HCT116 (cell line): ENCODE measurements at regions not wholly inside any gene's neighbourhood (a gene's known extent, or its start where the extent isn't known, plus 50 kb on each side); places are given as distances from the start of the nearest gene placed in this dataset.

Experiments used
- ATAC-seq: fragments of 200-7000 bp; cut with Tn5 transposase; 2 replicates; pipeline ENCODE4 v1.9.1; 2020; ENCODE audit warnings: mild to moderate bottlenecking, moderate library complexity
- BruUV-seq: library from RNA; stranded (reverse); fragments of 400-500 nt; replicated peaks from 2 replicates; lab custom pipeline; 2021; lab: Mats Ljungman, UMichigan
- CTCF ChIA-PET: fragments of 300-600 bp; sonication (Branson Sonifier 250); formaldehyde crosslinking; loops from one replicate; lab custom pipeline; 2021; ENCODE audit warnings: antibody characterized with exemption; lab: Charles Lee
- POLR2A ChIA-PET: fragments of 300-600, 350-600 bp; sonication (Branson Sonifier 250); formaldehyde crosslinking; loops from one replicate; lab custom pipeline; 2021; ENCODE audit warnings: antibody characterized with exemption; lab: Charles Lee
- RAD21 ChIA-PET, 2 experiments: fragments of 300-600 bp; sonication (Branson Sonifier 250); formaldehyde crosslinking; loops; one replicate each; lab custom pipeline; 2023; ENCODE audit warnings: low total read pairs in 2 of 2; ENCODE audit not compliant: uncharacterized antibody in 2 of 2, unreplicated experiment in 2 of 2, low non-redundant PET in 1 of 2; lab: Charles Lee
- DNase-seq: peaks from one replicate; pipeline ENCODE4 v3.0.0-alpha.2; 2010; ENCODE audit warnings: low read depth, low spot score
- H2AFZ ChIP-seq: fragments of 200-600 bp; shearing (Covaris generic), sonication (generic); 2 replicates; pipeline ENCODE4 v1.6.1; 2017; ENCODE audit warnings: low read depth, mixed run types, mixed read lengths, antibody characterized with exemption, low read length; ENCODE audit not compliant: poor library complexity, severe bottlenecking
- H3K27ac ChIP-seq: 2 replicates; pipeline ENCODE4 v1.5.1; 2012; ENCODE audit warnings: low read depth, low read length
- H3K27me3 ChIP-seq: fragments of 200-600 bp; sonication (generic); 2 replicates; pipeline ENCODE4 v1.6.1; 2016; ENCODE audit warnings: mixed run types, low read length, mixed read lengths; ENCODE audit not compliant: insufficient read depth
- H3K36me3 ChIP-seq, 2 experiments: fragments of 200-500 bp in 1 of 2; fragments of 200-600 bp in 1 of 2; sonication (Bioruptor generic) in 1 of 2; sonication (generic) in 1 of 2; 2 replicates each; pipeline versions ENCODE4 v1.5.1 to v1.6.1; 2014 to 2016; ENCODE audit warnings: low read length in 2 of 2, inconsistent platforms in 1 of 2, mixed read lengths in 1 of 2, mixed run types in 1 of 2; ENCODE audit not compliant: insufficient read depth in 2 of 2, control insufficient read depth in 1 of 2
- H3K4me1 ChIP-seq, 2 experiments: fragments of 200-600 bp in 1 of 2; sonication (generic) in 1 of 2; 2 replicates each; pipeline versions ENCODE4 v1.5.1 to v1.6.1; 2012 to 2017; ENCODE audit warnings: low read length in 2 of 2, inconsistent platforms in 1 of 2, mild to moderate bottlenecking in 1 of 2, mixed read lengths in 1 of 2, mixed run types in 1 of 2, moderate library complexity in 1 of 2; ENCODE audit not compliant: insufficient read depth in 2 of 2, control insufficient read depth in 1 of 2
- H3K4me2 ChIP-seq: fragments of 200-600 bp; sonication (generic); 2 replicates; pipeline ENCODE4 v1.6.1; 2017; ENCODE audit warnings: mixed run types, low read length, mixed read lengths
- H3K4me3 ChIP-seq, 2 experiments: fragments of 200-600 bp in 1 of 2; sonication (generic) in 1 of 2; replicated peaks in 1 of 2; 2 replicates each; pipeline ENCODE4 v1.5.1; 2011 to 2016; ENCODE audit warnings: low read length in 2 of 2, control low read depth in 1 of 2, low read depth in 1 of 2, mild to moderate bottlenecking in 1 of 2, mixed read lengths in 1 of 2, mixed run types in 1 of 2
- H3K79me2 ChIP-seq: fragments of 200-600 bp; sonication (generic); 2 replicates; pipeline ENCODE4 v1.6.1; 2017; ENCODE audit warnings: mild to moderate bottlenecking, mixed run types, low read length, moderate library complexity, mixed read lengths; ENCODE audit not compliant: insufficient read depth
- H3K9ac ChIP-seq: fragments of 200-600 bp; sonication (generic); 2 replicates; pipeline ENCODE4 v1.6.1; 2016; ENCODE audit warnings: low read length, mixed read lengths
- H3K9me2 ChIP-seq: fragments of 200-600 bp; sonication (generic), shearing (Covaris generic); 2 replicates; pipeline ENCODE4 v1.6.1; 2017; ENCODE audit warnings: mixed run types, mild to moderate bottlenecking, moderate library complexity; ENCODE audit not compliant: insufficient read depth
- H3K9me3 ChIP-seq, 2 experiments: fragments of 200-500 bp in 1 of 2; fragments of 200-600 bp in 1 of 2; sonication (Bioruptor generic) in 1 of 2; sonication (generic) in 1 of 2; 2 replicates each; pipeline ENCODE4 v1.6.1; 2014 to 2017; ENCODE audit warnings: low read length in 2 of 2, mixed read lengths in 2 of 2, inconsistent platforms in 1 of 2, low read depth in 1 of 2, mild to moderate bottlenecking in 1 of 2, mixed run types in 1 of 2, moderate library complexity in 1 of 2; ENCODE audit not compliant: control insufficient read depth in 1 of 2, insufficient read depth in 1 of 2
- H4K20me1 ChIP-seq: fragments of 200-600 bp; sonication (generic), shearing (Covaris generic); 2 replicates; pipeline ENCODE4 v1.6.1; 2017; ENCODE audit warnings: mixed run types, mild to moderate bottlenecking, moderate library complexity; ENCODE audit not compliant: insufficient read depth
- CBX3 ChIP-seq: IDR thresholded peaks from 2 replicates; pipeline ENCODE4 v1.6.1; 2012; ENCODE audit warnings: low read depth
- EZH2phosphoT487 ChIP-seq: fragments of 200-600 bp; IDR thresholded peaks from 2 replicates; pipeline ENCODE4 v1.6.1; 2018; ENCODE audit warnings: antibody characterized with exemption, borderline replicate concordance
- SIN3A ChIP-seq: IDR thresholded peaks from 2 replicates; pipeline ENCODE4 v1.6.1; 2012; ENCODE audit warnings: low read depth
- ZFX ChIP-seq: fragments of 450-650 bp; IDR thresholded peaks from 2 replicates; pipeline ENCODE4 v1.6.1; 2017
- intact Hi-C: fragments of 100-400 bp; cut with micrococcal nuclease; formaldehyde crosslinking; loops from 2 replicates; pipeline ENCODE4 v1.10.0; 2022
- TF ChIP-seq, protein P1 (sequence below): IDR thresholded peaks from 2 replicates; pipeline ENCODE4 v1.6.1; 2012
- TF ChIP-seq, protein P2 (sequence below): IDR thresholded peaks from 2 replicates; pipeline ENCODE4 v1.6.1; 2011; ENCODE audit warnings: mild to moderate bottlenecking, low read length, moderate library complexity; ENCODE audit not compliant: insufficient replicate concordance; ENCODE audit errors: extremely low read depth
- TF ChIP-seq, protein P3 (sequence below): IDR thresholded peaks from 2 replicates; pipeline ENCODE4 v1.6.1; 2012
- TF ChIP-seq, protein P4 (sequence below), 3 experiments: fragments of 200-600 bp in 1 of 3; sonication (generic) in 1 of 3; IDR thresholded peaks in 2 of 3; conservative IDR thresholded peaks in 1 of 3; 2 replicates each; pipeline ENCODE4 v1.5.1; 2012 to 2017; ENCODE audit warnings: low read depth in 2 of 3, low read length in 2 of 3, antibody characterized with exemption in 1 of 3, borderline replicate concordance in 1 of 3, control low read depth in 1 of 3, mild to moderate bottlenecking in 1 of 3, mixed read lengths in 1 of 3, mixed run types in 1 of 3, moderate library complexity in 1 of 3; ENCODE audit not compliant: insufficient read depth in 1 of 3

DNA sequence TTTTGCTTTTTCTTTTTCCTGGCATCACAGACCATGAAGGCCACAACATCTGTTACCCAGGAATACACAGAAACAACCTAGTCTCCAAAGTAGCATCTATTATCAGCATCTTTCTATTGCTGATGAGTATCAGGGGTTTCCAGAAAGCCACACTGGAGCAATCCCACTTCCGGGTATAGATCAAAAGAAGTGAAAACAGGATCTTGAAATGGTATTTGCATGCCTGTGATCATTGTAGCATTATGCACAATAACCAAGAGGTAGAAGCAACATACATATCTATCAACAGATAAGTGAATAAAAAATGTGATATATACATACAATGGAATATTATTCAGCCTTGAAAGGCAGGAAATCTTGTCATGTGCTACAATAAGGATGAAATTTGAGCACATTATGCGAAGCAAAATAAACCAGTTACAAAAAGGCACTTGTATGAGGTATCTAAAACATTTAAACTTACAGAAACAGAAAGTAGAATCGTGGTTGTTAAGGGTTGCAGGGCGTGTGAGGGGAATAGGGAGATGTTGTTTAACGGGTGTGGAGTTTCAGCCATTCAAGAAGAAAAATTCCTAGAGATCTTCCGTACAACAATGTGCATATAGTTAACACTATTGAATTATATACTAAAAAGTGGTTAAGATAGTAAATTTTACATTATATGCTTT, 115.1 kb downstream of the KCNE4 start:
- H3K4me1 ChIP-seq, result no peaks in the 10 kb centered on the region
- no peaks in the 10 kb centered on the region for H3K79me2 ChIP-seq
- no peak overlapping the region for H2AFZ ChIP-seq
- TF ChIP-seq, protein P1, sequence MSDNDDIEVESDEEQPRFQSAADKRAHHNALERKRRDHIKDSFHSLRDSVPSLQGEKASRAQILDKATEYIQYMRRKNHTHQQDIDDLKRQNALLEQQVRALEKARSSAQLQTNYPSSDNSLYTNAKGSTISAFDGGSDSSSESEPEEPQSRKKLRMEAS, result no peak
- TF ChIP-seq SIN3A (no peak), CBX3 (no peak), ZFX (no peak), EZH2phosphoT487 (no peak)
- TF ChIP-seq, protein P2, sequence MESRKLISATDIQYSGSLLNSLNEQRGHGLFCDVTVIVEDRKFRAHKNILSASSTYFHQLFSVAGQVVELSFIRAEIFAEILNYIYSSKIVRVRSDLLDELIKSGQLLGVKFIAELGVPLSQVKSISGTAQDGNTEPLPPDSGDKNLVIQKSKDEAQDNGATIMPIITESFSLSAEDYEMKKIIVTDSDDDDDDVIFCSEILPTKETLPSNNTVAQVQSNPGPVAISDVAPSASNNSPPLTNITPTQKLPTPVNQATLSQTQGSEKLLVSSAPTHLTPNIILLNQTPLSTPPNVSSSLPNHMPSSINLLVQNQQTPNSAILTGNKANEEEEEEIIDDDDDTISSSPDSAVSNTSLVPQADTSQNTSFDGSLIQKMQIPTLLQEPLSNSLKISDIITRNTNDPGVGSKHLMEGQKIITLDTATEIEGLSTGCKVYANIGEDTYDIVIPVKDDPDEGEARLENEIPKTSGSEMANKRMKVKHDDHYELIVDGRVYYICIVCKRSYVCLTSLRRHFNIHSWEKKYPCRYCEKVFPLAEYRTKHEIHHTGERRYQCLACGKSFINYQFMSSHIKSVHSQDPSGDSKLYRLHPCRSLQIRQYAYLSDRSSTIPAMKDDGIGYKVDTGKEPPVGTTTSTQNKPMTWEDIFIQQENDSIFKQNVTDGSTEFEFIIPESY, result no peak
- TF ChIP-seq, protein P3, sequence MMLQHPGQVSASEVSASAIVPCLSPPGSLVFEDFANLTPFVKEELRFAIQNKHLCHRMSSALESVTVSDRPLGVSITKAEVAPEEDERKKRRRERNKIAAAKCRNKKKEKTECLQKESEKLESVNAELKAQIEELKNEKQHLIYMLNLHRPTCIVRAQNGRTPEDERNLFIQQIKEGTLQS, result no peak
- TF ChIP-seq, protein P4, sequence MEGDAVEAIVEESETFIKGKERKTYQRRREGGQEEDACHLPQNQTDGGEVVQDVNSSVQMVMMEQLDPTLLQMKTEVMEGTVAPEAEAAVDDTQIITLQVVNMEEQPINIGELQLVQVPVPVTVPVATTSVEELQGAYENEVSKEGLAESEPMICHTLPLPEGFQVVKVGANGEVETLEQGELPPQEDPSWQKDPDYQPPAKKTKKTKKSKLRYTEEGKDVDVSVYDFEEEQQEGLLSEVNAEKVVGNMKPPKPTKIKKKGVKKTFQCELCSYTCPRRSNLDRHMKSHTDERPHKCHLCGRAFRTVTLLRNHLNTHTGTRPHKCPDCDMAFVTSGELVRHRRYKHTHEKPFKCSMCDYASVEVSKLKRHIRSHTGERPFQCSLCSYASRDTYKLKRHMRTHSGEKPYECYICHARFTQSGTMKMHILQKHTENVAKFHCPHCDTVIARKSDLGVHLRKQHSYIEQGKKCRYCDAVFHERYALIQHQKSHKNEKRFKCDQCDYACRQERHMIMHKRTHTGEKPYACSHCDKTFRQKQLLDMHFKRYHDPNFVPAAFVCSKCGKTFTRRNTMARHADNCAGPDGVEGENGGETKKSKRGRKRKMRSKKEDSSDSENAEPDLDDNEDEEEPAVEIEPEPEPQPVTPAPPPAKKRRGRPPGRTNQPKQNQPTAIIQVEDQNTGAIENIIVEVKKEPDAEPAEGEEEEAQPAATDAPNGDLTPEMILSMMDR (IDR thresholded peaks at IDR 0.05 in 2 of 3, conservative IDR thresholded peaks at IDR 0.05 in 1 of 3; ENCODE audit: borderline replicate concordance in 1 of 3, insufficient read depth in 1 of 3, low read depth in 2 of 3, low read length in 2 of 3), result no peak
- CTCF ChIA-PET, result no interaction called here
- no peaks in the 10 kb centered on the region for H3K36me3 ChIP-seq
- POLR2A ChIA-PET, result no interaction called here
- DNase-seq (no peak), ATAC-seq (no peak)
- H3K9me2 ChIP-seq, result no peaks in the 10 kb centered on the region
- H3K4me3 ChIP-seq, result no peak overlapping the region
- H4K20me1 ChIP-seq, result no peaks in the 10 kb centered on the region
- intact Hi-C loops, result no loop called here
- H3K27ac ChIP-seq, result no peak overlapping the region
- no TSS peak for BruUV-seq
- no peak overlapping the region for H3K4me2 ChIP-seq
- no peaks in the 10 kb centered on the region for H3K9me3 ChIP-seq
- RAD21 ChIA-PET, result no interaction called here
- no peak overlapping the region for H3K9ac ChIP-seq
- no peaks in the 10 kb centered on the region for H3K27me3 ChIP-seq
